ENCODE measurements at regions not wholly inside any gene's neighbourhood (a gene's known extent, or its start where the extent isn't known, plus 50 kb on each side); places are given as distances from the start of the nearest gene placed in this dataset.

DNA sequence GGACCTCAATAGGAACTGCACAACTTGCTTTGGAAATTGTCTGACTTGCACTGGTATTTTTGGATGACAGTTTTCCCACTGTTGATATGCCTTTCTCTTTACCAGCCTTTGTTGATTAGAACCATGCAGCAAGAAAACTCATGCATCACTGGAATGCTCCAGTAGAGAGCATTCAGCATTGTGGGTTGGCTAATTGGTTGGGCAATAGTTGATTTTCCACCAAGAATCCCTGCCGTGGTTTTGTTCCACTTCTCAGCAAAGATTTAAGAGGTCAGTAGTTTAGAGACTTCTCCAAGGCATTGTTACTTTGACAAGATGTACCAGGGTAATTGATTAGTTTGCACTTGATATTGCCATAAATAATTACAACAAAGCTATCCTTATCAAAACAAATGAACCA is 260.0 kb downstream of the DHX35 start:
- TF ChIP-seq EZH2phosphoT487 (IDR thresholded peaks at IDR 0.05; ENCODE audit: borderline replicate concordance, low read length) = no peak
- TF ChIP-seq CTCF (IDR thresholded peaks at IDR 0.05; ENCODE audit: low read depth, low read length, poor library complexity, severe bottlenecking) = no peak

Data from DOHH2 (cell line).